DND-41 (cell line): ENCODE measurements at regions not wholly inside any gene's neighbourhood (a gene's known extent, or its start where the extent isn't known, plus 50 kb on each side); places are given as distances from the start of the nearest gene placed in this dataset.

Source experiments
- CTCF ChIP-seq: IDR thresholded peaks from 2 replicates; pipeline ENCODE4 v1.5.1; 2012; ENCODE audit warnings: borderline replicate concordance, low read length, moderate library complexity, mild to moderate bottlenecking; ENCODE audit not compliant: poor library complexity, severe bottlenecking; ENCODE audit errors: extremely low read depth
- EZH2 ChIP-seq: IDR thresholded peaks from 3 replicates; pipeline ENCODE4 v1.6.1; 2012; ENCODE audit warnings: borderline replicate concordance, low read depth, mild to moderate bottlenecking, moderate library complexity, low read length, inconsistent platforms; ENCODE audit not compliant: severe bottlenecking

GRCh38 chr4:67344594-67345380 is 200.5 kb downstream of the CENPC start:
- TF ChIP-seq EZH2 (no peak), CTCF (no peak)
